IMR-90 (cell line): ENCODE measurements at regions not wholly inside any gene's neighbourhood (a gene's known extent, or its start where the extent isn't known, plus 50 kb on each side); places are given as distances from the start of the nearest gene placed in this dataset.

Source experiments
- ATAC-seq: fragments of 200-7000 bp; cut with Tn5 transposase; 2 replicates; pipeline ENCODE4 v1.9.1; 2020; ENCODE audit warnings: low read depth, mild to moderate bottlenecking, moderate library complexity
- BruUV-seq: library from RNA; stranded (reverse); fragments of 400-500 nt; replicated peaks from 2 replicates; lab custom pipeline; 2021; lab: Mats Ljungman, UMichigan
- CTCF ChIA-PET: fragments of 300-600 bp; formaldehyde crosslinking; extraction: SDS; loops from one replicate; lab custom pipeline; 2021; ENCODE audit warnings: antibody characterized with exemption; lab: Yijun Ruan, JAX
- POLR2A ChIA-PET: fragments of 300-600 bp; sonication (Branson Sonifier 250); formaldehyde crosslinking; loops from one replicate; lab custom pipeline; 2022; ENCODE audit warnings: antibody characterized with exemption; ENCODE audit not compliant: unreplicated experiment; lab: Charles Lee
- DNase-seq: peaks from one replicate; pipeline ENCODE4 v3.0.0; 2013
- H2AFZ ChIP-seq: replicated peaks from 2 replicates; pipeline ENCODE3; 2013; ENCODE audit warnings: low read length, mild to moderate bottlenecking; ENCODE audit not compliant: poor library complexity
- H2AK5ac ChIP-seq: 2 replicates; pipeline ENCODE4 v1.6.1; 2013; ENCODE audit warnings: low read depth, low read length, inconsistent platforms
- H2AK9ac ChIP-seq: replicated peaks from 2 replicates; pipeline ENCODE3; 2013; ENCODE audit warnings: mild to moderate bottlenecking, low read depth, low read length, moderate library complexity; ENCODE audit not compliant: poor library complexity
- H2BK120ac ChIP-seq: 2 replicates; pipeline ENCODE4 v1.6.1; 2013; ENCODE audit warnings: low read depth, low read length, inconsistent platforms
- H2BK15ac ChIP-seq: 3 replicates; pipeline ENCODE4 v1.6.1; 2013; ENCODE audit warnings: low read depth, low read length, inconsistent platforms
- H2BK20ac ChIP-seq: 2 replicates; pipeline ENCODE4 v1.6.1; 2013; ENCODE audit warnings: low read depth, mild to moderate bottlenecking, inconsistent platforms, low read length, moderate library complexity
- H2BK5ac ChIP-seq: 2 replicates; pipeline ENCODE4 v1.6.1; 2013; ENCODE audit warnings: mild to moderate bottlenecking, low read depth, low read length, inconsistent platforms; ENCODE audit not compliant: poor library complexity, severe bottlenecking
- H3K14ac ChIP-seq: replicated peaks from 2 replicates; pipeline ENCODE4 v1.6.1; 2013; ENCODE audit warnings: low read depth, low read length, inconsistent platforms
- H3K18ac ChIP-seq: 2 replicates; pipeline ENCODE4 v1.6.1; 2013; ENCODE audit warnings: low read depth, low read length, control low read depth
- H3K23ac ChIP-seq: 2 replicates; pipeline ENCODE4 v1.6.1; 2013; ENCODE audit warnings: low read depth, low read length, inconsistent platforms
- H3K27ac ChIP-seq: 2 replicates; pipeline ENCODE4 v1.5.1; 2013; ENCODE audit warnings: mild to moderate bottlenecking, control low read depth, low read length; ENCODE audit not compliant: insufficient read depth
- H3K27me3 ChIP-seq: 2 replicates; pipeline ENCODE4 v1.6.1; 2013; ENCODE audit warnings: low read length; ENCODE audit not compliant: control insufficient read depth, insufficient read depth
- H3K36me3 ChIP-seq: 2 replicates; pipeline ENCODE4 v1.6.1; 2013; ENCODE audit warnings: low read length, mixed read lengths; ENCODE audit not compliant: control insufficient read depth, insufficient read depth
- H3K4ac ChIP-seq: 2 replicates; pipeline ENCODE4 v1.6.1; 2013; ENCODE audit warnings: low read depth, low read length, inconsistent platforms
- H3K4me1 ChIP-seq: 2 replicates; pipeline ENCODE4 v1.6.1; 2013; ENCODE audit warnings: low read length, mixed read lengths; ENCODE audit not compliant: control insufficient read depth, insufficient read depth
- H3K4me2 ChIP-seq: 2 replicates; pipeline ENCODE4 v1.6.1; 2013; ENCODE audit warnings: low read depth, mild to moderate bottlenecking, control low read depth, low read length, moderate library complexity
- H3K4me3 ChIP-seq: 2 replicates; pipeline ENCODE4 v1.5.1; 2013; ENCODE audit warnings: low read depth, mild to moderate bottlenecking, control low read depth, low read length, moderate library complexity; ENCODE audit not compliant: insufficient read depth
- H3K56ac ChIP-seq: 2 replicates; pipeline ENCODE4 v1.6.1; 2013; ENCODE audit warnings: low read length, inconsistent platforms; ENCODE audit not compliant: insufficient read depth; ENCODE audit errors: extremely low read depth
- H3K79me1 ChIP-seq, 2 experiments: 2 replicates each; pipeline ENCODE4 v1.6.1; 2013; ENCODE audit warnings: low read length in 2 of 2, inconsistent platforms in 1 of 2, low read depth in 1 of 2
- H3K9ac ChIP-seq: 2 replicates; pipeline ENCODE4 v1.6.1; 2013; ENCODE audit warnings: low read depth, low read length, control low read depth
- H3K9me1 ChIP-seq: 2 replicates; pipeline ENCODE4 v1.6.1; 2013; ENCODE audit warnings: low read length, inconsistent platforms; ENCODE audit not compliant: insufficient read depth
- H3K9me3 ChIP-seq: 2 replicates; pipeline ENCODE4 v1.6.1; 2013; ENCODE audit warnings: low read length; ENCODE audit not compliant: control insufficient read depth, insufficient read depth
- H4K20me1 ChIP-seq: 2 replicates; pipeline ENCODE4 v1.6.1; 2013; ENCODE audit warnings: low read length, inconsistent platforms; ENCODE audit not compliant: insufficient read depth
- H4K5ac ChIP-seq: 2 replicates; pipeline ENCODE4 v1.6.1; 2013; ENCODE audit warnings: mild to moderate bottlenecking, low read depth, low read length, control low read depth
- H4K8ac ChIP-seq, 2 experiments: 2 replicates each; pipeline ENCODE4 v1.6.1; 2013; ENCODE audit warnings: low read depth in 2 of 2, low read length in 2 of 2, control low read depth in 1 of 2, inconsistent platforms in 1 of 2
- H4K91ac ChIP-seq: 2 replicates; pipeline ENCODE4 v1.6.1; 2013; ENCODE audit warnings: low read depth, low read length, inconsistent platforms; ENCODE audit not compliant: insufficient read depth
- CEBPB ChIP-seq: IDR thresholded peaks from 2 replicates; pipeline ENCODE4 v1.6.1; 2012; ENCODE audit warnings: low read depth, low read length, improper control_type of control experiment
- CHD1 ChIP-seq: IDR thresholded peaks from 2 replicates; pipeline ENCODE4 v1.6.1; 2012; ENCODE audit warnings: low read depth, low read length, improper control_type of control experiment
- MAFK ChIP-seq: IDR thresholded peaks from 2 replicates; pipeline ENCODE4 v1.6.1; 2012; ENCODE audit warnings: low read depth, low read length, improper control_type of control experiment
- MAZ ChIP-seq: IDR thresholded peaks from 2 replicates; pipeline ENCODE4 v1.6.1; 2012; ENCODE audit warnings: low read depth, mild to moderate bottlenecking, low read length, improper control_type of control experiment, moderate library complexity, borderline replicate concordance
- MXI1 ChIP-seq: IDR thresholded peaks from 2 replicates; pipeline ENCODE4 v1.6.1; 2012; ENCODE audit warnings: low read depth, mild to moderate bottlenecking, low read length, moderate library complexity, borderline replicate concordance
- POLR2A ChIP-seq: IDR thresholded peaks from 2 replicates; pipeline ENCODE4 v1.6.1; 2012; ENCODE audit warnings: mild to moderate bottlenecking, low read depth, low read length
- RAD21 ChIP-seq: IDR thresholded peaks from 2 replicates; pipeline ENCODE4 v1.6.1; 2012; ENCODE audit warnings: low read length, improper control_type of control experiment
- RFX5 ChIP-seq: IDR thresholded peaks from 2 replicates; pipeline ENCODE4 v1.8.0; 2012; ENCODE audit warnings: low read depth, mild to moderate bottlenecking, low read length, moderate library complexity
- SMC3 ChIP-seq: fragments of 150-350 bp; IDR thresholded peaks from 2 replicates; pipeline ENCODE4 v1.6.1; 2016; ENCODE audit warnings: low read depth, mild to moderate bottlenecking, antibody characterized with exemption, low read length, moderate library complexity
- WGBS, 2 experiments: methylation state at CpG; one replicate each; pipeline versions ENCODE4 v1.1.5 to v1.1.7; 2013; ENCODE audit warnings: missing lambda C conversion rate in 2 of 2; ENCODE audit not compliant: insufficient read length in 1 of 2; ENCODE audit errors: extremely low coverage in 2 of 2; 5-methylcytosine and 5-hydroxymethylcytosine counted together
- dilution Hi-C: fragments of 300-500 bp; cut with HindIII; formaldehyde crosslinking; loops from one replicate; pipeline ENCODE4 v1.14.3; 2018; ENCODE audit warnings: low sequenced_read_pairs; ENCODE audit not compliant: unreplicated experiment
- in situ Hi-C: fragments of 300-500 bp; cut with MboI; formaldehyde crosslinking; loops from 3 replicates; pipeline ENCODE4 v1.14.3; 2019; ENCODE audit warnings: low sequenced_read_pairs, inconsistent platforms, mixed read lengths
- intact Hi-C: fragments of 100-400 bp; cut with micrococcal nuclease; formaldehyde crosslinking; loops from 2 replicates; pipeline ENCODE4 v1.10.0; 2022
- TF ChIP-seq, protein P1 (sequence below): fragments of 150-350 bp; IDR thresholded peaks from 2 replicates; pipeline ENCODE4 v1.6.1; 2017; ENCODE audit warnings: mild to moderate bottlenecking, antibody characterized with exemption, low read length, low read depth
- TF ChIP-seq, protein P2 (sequence below): conservative IDR thresholded peaks from 2 replicates; pipeline ENCODE4 v1.5.1; 2012; ENCODE audit warnings: mild to moderate bottlenecking, low read depth, low read length, improper control_type of control experiment
- TF ChIP-seq, protein P3 (sequence below): fragments of 150-350 bp; IDR thresholded peaks from 2 replicates; pipeline ENCODE4 v1.6.1; 2016; ENCODE audit warnings: low read depth, mild to moderate bottlenecking, low read length, moderate library complexity, borderline replicate concordance

DNA sequence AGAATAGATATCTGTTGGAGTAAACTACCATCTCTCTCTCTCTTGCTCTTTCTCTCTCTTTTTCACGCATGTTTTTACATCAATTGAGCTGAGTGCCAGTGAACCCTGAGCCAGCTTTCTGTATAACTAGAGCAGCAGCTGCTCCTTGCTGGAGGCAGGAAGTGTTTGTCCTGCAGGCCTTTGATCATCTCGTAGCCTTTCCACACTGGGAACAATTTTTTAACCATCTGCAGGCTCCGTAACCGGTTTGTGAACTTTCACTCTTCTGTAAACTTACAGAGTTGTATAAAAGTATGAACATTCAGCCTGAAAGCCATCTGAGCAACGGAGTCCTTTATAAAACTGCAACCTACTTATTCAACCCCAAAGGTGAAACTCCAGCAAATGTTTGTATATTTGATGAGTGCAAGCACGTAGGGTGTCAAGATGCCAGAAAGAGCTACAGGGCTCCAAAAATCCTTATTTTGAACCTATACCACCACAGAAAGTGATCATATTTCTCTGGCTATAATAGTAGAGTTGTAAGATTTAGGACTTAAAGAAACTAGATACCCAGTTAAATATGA, 162.8 kb upstream of the NFE2L3 start:
- H3K56ac ChIP-seq = no peak overlapping the region
- H3K9me1 ChIP-seq = no peaks in the 10 kb centered on the region
- no peaks in the 10 kb centered on the region for H3K4me1 ChIP-seq
- H2AK9ac ChIP-seq = no peak overlapping the region
- ATAC-seq = no peak
- no peak overlapping the region for H4K8ac ChIP-seq
- no peaks in the 10 kb centered on the region for H3K36me3 ChIP-seq
- no peak overlapping the region for H3K9ac ChIP-seq
- WGBS, 2 experiments = no CpG with 5 or more reads among the region's 6 CpGs
- no peak overlapping the region for H3K18ac ChIP-seq
- H3K23ac ChIP-seq = no peak overlapping the region
- H2BK5ac ChIP-seq = no peak overlapping the region
- no peaks in the 10 kb centered on the region for H3K79me1 ChIP-seq
- H3K4me3 ChIP-seq = no peak overlapping the region
- ChIA-PET POLR2A (no interaction called here), CTCF (no interaction called here)
- no peak overlapping the region for H3K14ac ChIP-seq
- dilution Hi-C loops = no loop called here
- H2BK120ac ChIP-seq = no peak overlapping the region
- intact Hi-C loops = no loop called here
- DNase-seq = no peak
- H4K91ac ChIP-seq = no peak overlapping the region
- no peak overlapping the region for H2BK20ac ChIP-seq
- H3K27ac ChIP-seq = no peak overlapping the region
- no peak overlapping the region for H3K4ac ChIP-seq
- H3K27me3 ChIP-seq = no peaks in the 10 kb centered on the region
- no peaks in the 10 kb centered on the region for H3K9me3 ChIP-seq
- in situ Hi-C loops = no loop called here
- no peak overlapping the region for H4K5ac ChIP-seq
- H3K4me2 ChIP-seq = no peak overlapping the region
- H2AFZ ChIP-seq = no peak overlapping the region
- no TSS peak for BruUV-seq
- TF ChIP-seq, protein P1, sequence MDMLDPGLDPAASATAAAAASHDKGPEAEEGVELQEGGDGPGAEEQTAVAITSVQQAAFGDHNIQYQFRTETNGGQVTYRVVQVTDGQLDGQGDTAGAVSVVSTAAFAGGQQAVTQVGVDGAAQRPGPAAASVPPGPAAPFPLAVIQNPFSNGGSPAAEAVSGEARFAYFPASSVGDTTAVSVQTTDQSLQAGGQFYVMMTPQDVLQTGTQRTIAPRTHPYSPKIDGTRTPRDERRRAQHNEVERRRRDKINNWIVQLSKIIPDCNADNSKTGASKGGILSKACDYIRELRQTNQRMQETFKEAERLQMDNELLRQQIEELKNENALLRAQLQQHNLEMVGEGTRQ = no peak
- TF ChIP-seq, protein P2, sequence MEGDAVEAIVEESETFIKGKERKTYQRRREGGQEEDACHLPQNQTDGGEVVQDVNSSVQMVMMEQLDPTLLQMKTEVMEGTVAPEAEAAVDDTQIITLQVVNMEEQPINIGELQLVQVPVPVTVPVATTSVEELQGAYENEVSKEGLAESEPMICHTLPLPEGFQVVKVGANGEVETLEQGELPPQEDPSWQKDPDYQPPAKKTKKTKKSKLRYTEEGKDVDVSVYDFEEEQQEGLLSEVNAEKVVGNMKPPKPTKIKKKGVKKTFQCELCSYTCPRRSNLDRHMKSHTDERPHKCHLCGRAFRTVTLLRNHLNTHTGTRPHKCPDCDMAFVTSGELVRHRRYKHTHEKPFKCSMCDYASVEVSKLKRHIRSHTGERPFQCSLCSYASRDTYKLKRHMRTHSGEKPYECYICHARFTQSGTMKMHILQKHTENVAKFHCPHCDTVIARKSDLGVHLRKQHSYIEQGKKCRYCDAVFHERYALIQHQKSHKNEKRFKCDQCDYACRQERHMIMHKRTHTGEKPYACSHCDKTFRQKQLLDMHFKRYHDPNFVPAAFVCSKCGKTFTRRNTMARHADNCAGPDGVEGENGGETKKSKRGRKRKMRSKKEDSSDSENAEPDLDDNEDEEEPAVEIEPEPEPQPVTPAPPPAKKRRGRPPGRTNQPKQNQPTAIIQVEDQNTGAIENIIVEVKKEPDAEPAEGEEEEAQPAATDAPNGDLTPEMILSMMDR = no peak
- TF ChIP-seq POLR2A (no peak), RAD21 (no peak), RFX5 (no peak), CHD1 (no peak), MXI1 (no peak), CEBPB (no peak), MAZ (no peak), SMC3 (no peak), MAFK (no peak)
- TF ChIP-seq, protein P3, sequence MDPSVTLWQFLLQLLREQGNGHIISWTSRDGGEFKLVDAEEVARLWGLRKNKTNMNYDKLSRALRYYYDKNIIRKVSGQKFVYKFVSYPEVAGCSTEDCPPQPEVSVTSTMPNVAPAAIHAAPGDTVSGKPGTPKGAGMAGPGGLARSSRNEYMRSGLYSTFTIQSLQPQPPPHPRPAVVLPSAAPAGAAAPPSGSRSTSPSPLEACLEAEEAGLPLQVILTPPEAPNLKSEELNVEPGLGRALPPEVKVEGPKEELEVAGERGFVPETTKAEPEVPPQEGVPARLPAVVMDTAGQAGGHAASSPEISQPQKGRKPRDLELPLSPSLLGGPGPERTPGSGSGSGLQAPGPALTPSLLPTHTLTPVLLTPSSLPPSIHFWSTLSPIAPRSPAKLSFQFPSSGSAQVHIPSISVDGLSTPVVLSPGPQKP = no peak
- H2AK5ac ChIP-seq = no peak overlapping the region
- no peak overlapping the region for H2BK15ac ChIP-seq
- no peaks in the 10 kb centered on the region for H4K20me1 ChIP-seq
